Fibroblast of skin of left biceps (primary cell): ENCODE measurements at regions not wholly inside any gene's neighbourhood (a gene's known extent, or its start where the extent isn't known, plus 50 kb on each side); places are given as distances from the start of the nearest gene placed in this dataset.
A peak's percentile ranks its signal among the peaks of the same experiment; 100 is the strongest.

Source experiments
- DNase-seq, 2 experiments: peaks; one replicate each; pipeline ENCODE4 v3.0.0-alpha.2; 2013; ENCODE audit warnings: low read depth in 2 of 2

GRCh38 chr2:19809206-19809605 is 92.6 kb downstream of the TTC32 start:
- DNase-seq, result no peak

GRCh38 chr2:19807866-19808265 is 93.9 kb downstream of the TTC32 start:
- DNase-seq, result no peak

GRCh38 chr2:19807346-19807745 is 94.4 kb downstream of the TTC32 start:
- no peak for DNase-seq

- no peak for DNase-seq
Observed at GRCh38 chr2:19806591-19806990, 95.2 kb downstream of the TTC32 start.

GRCh38 chr2:19806131-19806530 is 95.7 kb downstream of the TTC32 start:
- no peak for DNase-seq

DNA sequence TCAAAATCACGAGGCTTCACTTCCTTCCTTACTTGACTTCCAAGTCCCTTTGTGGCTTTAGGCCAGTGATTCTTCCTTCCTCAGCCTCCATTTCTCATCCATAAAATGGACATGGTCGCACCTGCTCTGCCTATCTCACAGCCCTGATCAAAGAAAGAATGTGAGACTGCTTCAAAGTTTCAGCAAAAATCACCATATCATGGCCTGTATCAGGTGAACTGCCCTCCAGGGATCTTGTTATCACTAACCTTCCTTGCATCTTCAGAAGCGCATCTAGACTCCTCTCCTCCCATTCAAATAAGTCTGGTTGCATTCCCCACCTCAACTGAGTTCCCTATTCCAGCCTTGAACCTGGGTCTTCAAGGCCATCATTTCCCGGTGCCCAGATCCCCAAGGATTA is 96.5 kb downstream of the TTC32 start:
- DNase-seq, result no peak

GRCh38 chr2:19804639-19805260 is 97.0 kb downstream of the TTC32 start:
- no peak for DNase-seq

DNA sequence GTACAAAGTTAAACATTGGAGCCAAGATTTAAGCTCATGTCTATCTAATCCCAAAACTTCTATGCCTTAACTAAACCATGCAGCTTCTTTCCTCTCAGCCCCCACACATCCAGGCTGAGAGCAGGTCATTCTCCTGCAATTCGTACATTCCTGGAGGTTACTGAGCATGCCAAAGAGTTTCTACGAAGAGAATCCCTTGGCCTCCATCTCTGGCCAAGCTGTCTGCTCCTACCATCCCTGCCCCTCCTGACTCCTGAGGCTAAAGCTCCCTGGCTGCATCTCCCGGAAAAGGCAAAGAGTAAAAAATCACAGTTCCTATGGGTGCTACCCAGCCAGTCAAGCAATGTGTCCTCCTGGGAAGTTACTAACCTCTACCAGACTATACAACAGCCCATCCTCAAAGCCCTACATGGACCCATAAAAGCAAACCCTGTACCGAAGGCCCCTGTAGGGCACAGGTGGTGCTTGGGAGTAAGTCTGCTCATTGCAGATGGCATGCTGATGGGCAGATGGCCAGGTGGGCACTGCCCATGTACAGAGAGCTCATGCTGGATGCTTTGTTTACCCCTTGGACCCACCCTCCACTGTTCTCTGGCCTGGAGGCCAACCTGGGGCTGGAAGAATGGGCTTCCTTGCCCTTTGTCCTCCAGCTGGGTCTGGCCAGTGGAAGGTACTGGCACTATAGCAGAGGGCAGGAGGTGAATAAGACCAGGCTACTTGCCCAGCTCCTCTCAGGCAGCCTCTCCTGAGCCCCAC is 99.5 kb downstream of the TTC32 start:
- no peak for DNase-seq

GRCh38 chr2:19801367-19802080 is 100.3 kb downstream of the TTC32 start:
- peak; percentile 56 to 62 for DNase-seq

GRCh38 chr2:19800796-19801195 is 101.0 kb downstream of the TTC32 start:
- no peak for DNase-seq

- no peak for DNase-seq
Observed at GRCh38 chr2:19799881-19800780, 101.7 kb downstream of the TTC32 start.

GRCh38 chr2:19797871-19798270 is 103.9 kb downstream of the TTC32 start:
- DNase-seq, result no peak

DNA sequence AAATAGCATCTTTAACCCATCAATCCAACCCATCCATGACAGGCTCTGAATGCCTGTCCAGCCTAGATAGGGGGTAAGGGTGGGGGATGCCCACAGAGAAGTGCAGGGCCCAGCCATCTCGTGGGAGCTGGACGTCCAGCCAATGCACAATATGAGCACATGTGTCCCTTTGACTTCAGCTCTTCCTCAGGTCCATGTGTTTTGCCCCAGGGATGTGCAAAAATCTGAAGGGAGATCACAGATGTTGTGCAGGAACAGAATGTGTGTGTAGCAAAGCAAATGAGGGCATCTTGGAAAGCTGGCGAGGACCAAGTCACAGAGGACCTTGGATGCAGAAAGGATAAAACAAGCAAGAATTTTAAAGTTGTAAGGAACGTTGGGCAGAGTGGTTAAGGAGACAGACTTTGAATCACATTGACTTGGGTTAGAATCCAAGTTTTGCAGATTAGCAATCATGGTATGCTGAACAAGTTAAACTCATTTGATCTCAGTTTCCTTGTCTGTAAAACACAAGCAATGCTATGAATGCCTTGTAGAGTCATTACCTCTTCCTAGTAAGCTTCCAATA is 104.5 kb downstream of the TTC32 start:
- no peak for DNase-seq

DNA sequence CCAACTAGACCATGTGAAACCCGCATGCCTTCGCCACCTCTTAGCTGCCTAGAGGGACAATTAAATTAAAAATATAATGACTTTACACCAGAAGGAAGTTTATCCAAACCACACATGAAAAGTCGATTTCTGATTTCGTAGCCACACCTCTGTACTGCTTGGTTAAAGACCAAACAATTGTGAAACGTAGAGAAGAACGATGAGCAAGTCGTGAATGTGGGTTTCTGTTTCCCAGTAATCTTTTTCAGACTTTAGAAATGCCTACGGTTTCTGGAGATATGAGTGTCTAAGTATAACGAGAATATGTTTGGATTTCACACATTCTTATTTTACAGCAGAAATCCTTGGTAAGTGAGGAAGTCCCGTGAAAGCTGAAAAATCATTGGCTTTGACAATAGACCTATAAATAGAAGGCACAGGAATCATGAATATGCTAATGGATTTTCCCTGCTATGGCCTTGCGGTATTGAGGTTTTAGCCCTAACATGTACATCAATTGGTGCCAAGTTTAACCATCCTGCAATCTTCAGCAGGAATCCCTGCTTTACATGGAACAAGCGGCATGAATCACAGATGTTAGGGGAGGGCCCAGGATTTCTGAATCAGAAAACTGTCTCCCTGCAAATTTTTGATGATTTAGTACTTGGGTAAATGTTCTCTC is 105.6 kb downstream of the TTC32 start:
- peak; percentile 95 to 96 for DNase-seq

- DNase-seq, result no peak
Observed at GRCh38 chr2:19793132-19793750, 108.5 kb downstream of the TTC32 start.

DNA sequence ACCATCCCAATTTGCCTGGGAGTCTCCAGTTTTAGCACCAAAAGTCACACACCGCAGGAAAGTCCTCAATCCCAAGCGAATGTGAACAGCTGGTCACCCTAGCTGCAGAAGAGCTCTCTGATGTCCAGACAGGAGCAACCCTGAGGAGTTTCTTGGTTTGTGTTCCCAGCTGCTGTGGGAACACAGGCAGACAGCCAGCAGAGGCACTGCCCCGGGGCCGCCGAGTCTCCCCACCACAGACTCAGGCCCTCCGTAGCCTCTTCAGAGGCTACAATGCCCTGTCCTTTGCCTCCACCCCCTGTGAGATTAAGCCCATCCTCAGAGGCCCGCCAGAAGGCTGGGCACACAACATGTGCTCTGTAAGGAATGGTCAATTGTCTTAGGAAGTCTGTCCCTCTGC is 111.5 kb downstream of the TTC32 start:
- no peak for DNase-seq

GRCh38 chr2:19787134-19787533 is 114.6 kb downstream of the TTC32 start:
- no peak for DNase-seq

DNA sequence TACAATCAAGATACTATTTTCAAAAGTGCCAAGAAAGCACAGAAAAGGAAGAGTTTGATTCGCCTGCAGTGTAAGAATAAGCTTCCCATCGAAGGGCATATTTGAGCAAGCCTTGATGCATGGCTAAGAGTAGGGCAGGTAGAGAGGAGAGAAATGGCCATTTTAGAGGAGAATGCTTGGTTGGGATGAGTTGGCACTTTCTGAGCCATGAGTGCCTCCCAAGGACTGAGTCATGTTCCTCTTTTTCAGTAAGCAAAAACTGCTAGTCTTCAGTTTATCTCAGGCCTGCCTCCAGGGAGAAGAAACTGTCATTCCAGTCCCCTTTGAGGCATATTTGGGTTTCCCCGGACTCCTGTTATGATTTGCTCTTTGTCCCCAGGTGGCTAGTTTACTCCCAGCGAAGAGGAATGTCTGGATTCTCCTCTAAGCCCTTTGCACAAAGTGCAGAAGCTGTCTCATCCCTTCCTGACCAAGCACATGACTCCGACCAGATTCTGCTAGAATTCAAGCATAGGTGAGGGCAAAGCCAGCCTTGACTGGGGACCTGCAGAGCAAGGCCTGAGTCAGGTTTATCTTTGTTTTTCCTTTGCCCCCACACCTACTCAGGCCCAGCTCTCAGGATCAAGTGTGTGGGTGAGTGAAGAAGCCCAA is 115.2 kb downstream of the TTC32 start:
- no peak for DNase-seq

DNA sequence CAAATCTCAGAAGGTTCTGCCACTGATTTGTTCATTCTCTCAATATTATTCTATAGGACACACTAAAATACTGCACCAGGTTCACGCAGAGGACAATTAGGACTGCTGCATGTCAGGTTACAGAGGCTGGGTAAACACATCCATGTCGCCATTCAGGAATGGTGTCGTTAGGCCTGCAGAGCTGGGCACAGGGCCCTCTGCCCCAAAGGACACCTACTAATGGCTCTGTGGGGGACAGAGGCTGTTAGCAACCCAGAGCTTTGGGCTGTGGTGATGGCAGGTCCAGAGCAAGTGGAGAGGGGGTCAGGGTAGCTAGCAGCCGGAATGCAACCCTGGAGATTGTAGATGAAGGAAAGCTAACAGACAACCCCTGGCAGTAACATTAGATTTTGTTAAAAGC is 115.9 kb downstream of the TTC32 start:
- no peak for DNase-seq

- DNase-seq, result no peak
Observed at GRCh38 chr2:19785447-19785846, 116.3 kb downstream of the TTC32 start.
